RWPE2 (cell line): ENCODE measurements at regions not wholly inside any gene's neighbourhood (a gene's known extent, or its start where the extent isn't known, plus 50 kb on each side); places are given as distances from the start of the nearest gene placed in this dataset.
"Not testable (repeated sequence)": the region's sequence is repeated elsewhere in the genome, so short reads cannot be mapped to it uniquely, and the experiment has no call there.

Experiments used
- ATAC-seq: fragments of 200-7000 bp; cut with Tn5 transposase; 3 replicates; pipeline ENCODE4 v1.9.1; 2021; ENCODE audit warnings: low read depth
- DNase-seq: peaks from one replicate; pipeline ENCODE4 v3.0.0-alpha.2; 2020; ENCODE audit warnings: low spot score
- H3K27ac ChIP-seq: fragments of 450-650 bp; 2 replicates; pipeline ENCODE4 v1.5.1; 2017; ENCODE audit warnings: mild to moderate bottlenecking; ENCODE audit not compliant: poor library complexity, severe bottlenecking
- H3K27me3 ChIP-seq: fragments of 250-450 bp; sonication (Bioruptor Pico); 2 replicates; pipeline ENCODE4 v1.5.1; 2021; ENCODE audit warnings: mild to moderate bottlenecking, moderate library complexity; ENCODE audit not compliant: insufficient read depth, poor library complexity, severe bottlenecking
- H3K36me3 ChIP-seq: fragments of 250-450 bp; sonication (Bioruptor Pico); 2 replicates; pipeline ENCODE4 v1.5.1; 2020; ENCODE audit warnings: low read depth, mild to moderate bottlenecking, moderate library complexity
- H3K4me1 ChIP-seq: fragments of 250-450 bp; sonication (Bioruptor Pico); 2 replicates; pipeline ENCODE4 v1.5.1; 2021; ENCODE audit warnings: mild to moderate bottlenecking, moderate library complexity; ENCODE audit not compliant: insufficient read depth, poor library complexity, severe bottlenecking
- H3K4me3 ChIP-seq: fragments of 250-450 bp; sonication (Bioruptor Pico); 2 replicates; pipeline ENCODE4 v1.5.1; 2021; ENCODE audit warnings: mild to moderate bottlenecking, moderate library complexity; ENCODE audit not compliant: severe bottlenecking
- H3K9me3 ChIP-seq: fragments of 250-450 bp; sonication (Bioruptor Pico); 2 replicates; pipeline ENCODE4 v1.5.1; 2021; ENCODE audit warnings: mild to moderate bottlenecking, moderate library complexity; ENCODE audit not compliant: severe bottlenecking
- TF ChIP-seq, protein P1 (sequence below): fragments of 450-650 bp; IDR thresholded peaks from one replicate; pipeline ENCODE4 v1.5.1; 2017; ENCODE audit warnings: mild to moderate bottlenecking, moderate library complexity; ENCODE audit not compliant: poor library complexity, severe bottlenecking

DNA sequence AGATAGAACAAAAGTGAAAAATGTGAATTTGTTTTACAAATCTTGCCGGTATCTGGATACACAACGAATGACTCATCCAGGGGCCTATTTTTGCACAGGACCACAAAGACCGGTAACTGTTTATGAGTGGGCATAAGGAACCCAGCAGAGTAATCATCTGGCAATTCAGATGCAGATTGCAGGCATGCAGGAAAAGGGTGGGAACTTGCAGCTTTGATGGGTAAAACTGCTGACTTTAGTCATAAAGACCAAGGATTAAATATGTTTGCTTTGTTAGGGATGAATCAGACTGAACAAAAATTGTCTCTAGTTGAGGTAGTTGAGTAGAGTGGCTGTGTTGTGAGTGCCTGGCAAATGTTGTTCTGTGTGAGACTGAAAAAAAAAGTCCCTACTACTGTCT is 309.6 kb upstream of the CCNH start:
- ATAC-seq (peak; percentile 62; the same call in 2 of the 3 replicates), DNase-seq (no peak)
- TF ChIP-seq, protein P1, sequence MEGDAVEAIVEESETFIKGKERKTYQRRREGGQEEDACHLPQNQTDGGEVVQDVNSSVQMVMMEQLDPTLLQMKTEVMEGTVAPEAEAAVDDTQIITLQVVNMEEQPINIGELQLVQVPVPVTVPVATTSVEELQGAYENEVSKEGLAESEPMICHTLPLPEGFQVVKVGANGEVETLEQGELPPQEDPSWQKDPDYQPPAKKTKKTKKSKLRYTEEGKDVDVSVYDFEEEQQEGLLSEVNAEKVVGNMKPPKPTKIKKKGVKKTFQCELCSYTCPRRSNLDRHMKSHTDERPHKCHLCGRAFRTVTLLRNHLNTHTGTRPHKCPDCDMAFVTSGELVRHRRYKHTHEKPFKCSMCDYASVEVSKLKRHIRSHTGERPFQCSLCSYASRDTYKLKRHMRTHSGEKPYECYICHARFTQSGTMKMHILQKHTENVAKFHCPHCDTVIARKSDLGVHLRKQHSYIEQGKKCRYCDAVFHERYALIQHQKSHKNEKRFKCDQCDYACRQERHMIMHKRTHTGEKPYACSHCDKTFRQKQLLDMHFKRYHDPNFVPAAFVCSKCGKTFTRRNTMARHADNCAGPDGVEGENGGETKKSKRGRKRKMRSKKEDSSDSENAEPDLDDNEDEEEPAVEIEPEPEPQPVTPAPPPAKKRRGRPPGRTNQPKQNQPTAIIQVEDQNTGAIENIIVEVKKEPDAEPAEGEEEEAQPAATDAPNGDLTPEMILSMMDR, result no peak
- no peaks in the 10 kb centered on the region for H3K4me1 ChIP-seq
- H3K27me3 ChIP-seq, result peaks cover 7% of the 10 kb centered on the region
- no peaks in the 10 kb centered on the region for H3K36me3 ChIP-seq
- H3K27ac ChIP-seq, result no peak overlapping the region
- H3K4me3 ChIP-seq, result no peak overlapping the region
- no peaks in the 10 kb centered on the region for H3K9me3 ChIP-seq

- not testable (repeated sequence) for H3K4me1 ChIP-seq, H3K27me3 ChIP-seq, DNase-seq, ATAC-seq, H3K4me3 ChIP-seq, H3K36me3 ChIP-seq, H3K27ac ChIP-seq, H3K9me3 ChIP-seq
Observed at GRCh38 chr5:87718224-87718925, 305.6 kb upstream of the CCNH start.

DNA sequence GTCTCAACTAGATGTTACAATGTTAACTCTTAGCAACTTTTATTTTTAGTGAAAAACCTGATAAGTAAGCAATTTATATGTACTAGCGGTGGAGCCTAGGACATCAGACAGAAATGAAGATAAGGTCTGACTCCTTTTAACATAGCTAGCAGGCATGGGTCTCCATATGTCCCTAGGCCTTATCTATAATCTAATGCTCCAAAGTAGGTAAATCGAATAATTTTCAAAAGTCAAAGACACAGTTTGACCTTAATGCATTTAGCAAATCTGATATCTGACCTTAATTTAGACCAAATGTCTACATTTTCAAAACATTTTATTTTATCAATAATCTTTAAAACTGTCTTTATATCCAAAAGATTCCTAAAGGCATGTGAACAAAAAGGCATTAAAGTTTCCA is 305.0 kb upstream of the CCNH start:
- TF ChIP-seq, protein P1, result no peak
- DNase-seq, result no peak

DNA sequence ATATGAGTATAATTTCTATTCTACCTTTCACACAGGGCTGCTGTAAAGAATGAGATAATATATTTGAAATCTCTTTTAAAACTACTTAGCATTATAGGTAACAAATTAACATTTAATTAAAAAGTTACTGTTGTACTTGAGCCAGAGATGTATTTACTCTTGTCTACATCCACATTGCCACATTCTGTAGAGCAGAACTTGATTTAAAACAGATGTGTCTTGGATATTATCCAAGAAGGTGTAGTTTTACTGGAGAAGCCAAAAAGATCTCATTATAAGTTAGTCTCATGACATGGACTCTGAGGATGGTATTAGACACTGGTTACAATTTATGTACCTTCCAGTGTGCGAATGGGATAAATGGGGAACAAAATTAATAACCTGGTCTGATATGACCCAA is 293.1 kb upstream of the CCNH start:
- no peak for ATAC-seq
- Histone ChIP-seq H3K4me1 (no peaks in the 10 kb centered on the region), H3K27me3 (peaks cover 19% of the 10 kb centered on the region), H3K4me3 (no peak overlapping the region), H3K36me3 (no peaks in the 10 kb centered on the region), H3K9me3 (no peaks in the 10 kb centered on the region), H3K27ac (no peak overlapping the region)
- TF ChIP-seq, protein P1, result no peak
- DNase-seq, result no peak

More for the DNA sequence above, 305.0 kb upstream of the CCNH start:
- H3K27me3 ChIP-seq, result peaks cover 4% of the 10 kb centered on the region
- H3K9me3 ChIP-seq, result no peaks in the 10 kb centered on the region
- H3K4me1 ChIP-seq, result no peaks in the 10 kb centered on the region
- no peaks in the 10 kb centered on the region for H3K36me3 ChIP-seq
- ATAC-seq, result no peak
- H3K27ac ChIP-seq, result no peak overlapping the region
- H3K4me3 ChIP-seq, result no peak overlapping the region

GRCh38 chr5:87686975-87687374 is 274.2 kb upstream of the CCNH start:
- H3K27me3 ChIP-seq, result peaks cover 6% of the 10 kb centered on the region
- H3K4me3 ChIP-seq, result no peak overlapping the region
- H3K9me3 ChIP-seq, result no peaks in the 10 kb centered on the region
- ATAC-seq (no peak), DNase-seq (no peak)
- H3K4me1 ChIP-seq, result no peaks in the 10 kb centered on the region
- H3K27ac ChIP-seq, result no peak overlapping the region
- TF ChIP-seq, protein P1, result no peak
- H3K36me3 ChIP-seq, result no peaks in the 10 kb centered on the region
